GM19467 (cell line): ENCODE measurements at regions not wholly inside any gene's neighbourhood (a gene's known extent, or its start where the extent isn't known, plus 50 kb on each side); places are given as distances from the start of the nearest gene placed in this dataset.
A peak's percentile ranks its signal among the peaks of the same experiment; 100 is the strongest.

ENCODE experiments used
- ATAC-seq: cut with Tn5 transposase; IDR thresholded peaks from one replicate; pipeline ENCODE4 v1.9.1; 2021; ENCODE audit warnings: mild to moderate bottlenecking, moderate library complexity; ENCODE audit not compliant: unreplicated experiment

- ATAC-seq = no peak
Observed at GRCh38 chr2:147482916-147483669, 361.7 kb upstream of the ACVR2A start.

- ATAC-seq = no peak
Observed at GRCh38 chr2:147482111-147482895, 362.5 kb upstream of the ACVR2A start.

GRCh38 chr2:147479358-147479757 is 365.5 kb upstream of the ACVR2A start:
- no peak for ATAC-seq

GRCh38 chr2:147473075-147473474 is 371.8 kb upstream of the ACVR2A start:
- ATAC-seq = no peak

GRCh38 chr2:147471126-147471525 is 373.7 kb upstream of the ACVR2A start:
- ATAC-seq = no peak

GRCh38 chr2:147469471-147469870 is 375.4 kb upstream of the ACVR2A start:
- ATAC-seq = no peak

GRCh38 chr2:147468963-147469362 is 375.9 kb upstream of the ACVR2A start:
- no peak for ATAC-seq

GRCh38 chr2:147468349-147468748 is 376.5 kb upstream of the ACVR2A start:
- no peak for ATAC-seq

- no peak for ATAC-seq
Observed at GRCh38 chr2:147467441-147467840, 377.4 kb upstream of the ACVR2A start.

- ATAC-seq = no peak
Observed at GRCh38 chr2:147464737-147465357, 380.0 kb upstream of the ACVR2A start.

GRCh38 chr2:147463881-147464520 is 380.8 kb upstream of the ACVR2A start:
- ATAC-seq = peak; percentile 94

GRCh38 chr2:147460155-147460554 is 384.7 kb upstream of the ACVR2A start:
- ATAC-seq = no peak

GRCh38 chr2:147456779-147457178 is 388.1 kb upstream of the ACVR2A start:
- ATAC-seq = no peak

- ATAC-seq = no peak
Observed at GRCh38 chr2:147451902-147452515, 392.8 kb upstream of the ACVR2A start.

- ATAC-seq = no peak
Observed at GRCh38 chr2:147450661-147451510, 393.9 kb upstream of the ACVR2A start.

- ATAC-seq = no peak
Observed at GRCh38 chr2:147449323-147449991, 395.4 kb upstream of the ACVR2A start.

GRCh38 chr2:147442816-147443215 is 402.0 kb upstream of the ACVR2A start:
- ATAC-seq = no peak

- ATAC-seq = no peak
Observed at GRCh38 chr2:147441182-147441581, 403.6 kb upstream of the ACVR2A start.

- no peak for ATAC-seq
Observed at GRCh38 chr2:147440734-147441133, 404.1 kb upstream of the ACVR2A start.
